Stimulated activated CD4-positive, alpha-beta T cell treated with anti-CD3 and anti-CD28 coated beads, Interleukin-2, amount 100 ng/mL, for 4 hours (primary cell): ENCODE measurements at regions not wholly inside any gene's neighbourhood (a gene's known extent, or its start where the extent isn't known, plus 50 kb on each side); places are given as distances from the start of the nearest gene placed in this dataset.
"Not testable (repeated sequence)": the region's sequence is repeated elsewhere in the genome, so short reads cannot be mapped to it uniquely, and the experiment has no call there.

ENCODE experiments used
- DNase-seq: peaks from one replicate; pipeline ENCODE4 v3.0.0-alpha.2; 2020; ENCODE audit warnings: low read depth

- DNase-seq = no peak
Measured at GRCh38 chr3:124634210-124635168, 95.8 kb upstream of the UMPS start.

GRCh38 chr3:124635169-124635539 lies 95.1 kb upstream of the UMPS start:
- DNase-seq = no peak

- no peak for DNase-seq
Measured at GRCh38 chr3:124636101-124636862, 94.0 kb upstream of the UMPS start.

- DNase-seq = no peak
Measured at GRCh38 chr3:124636863-124637296, 93.4 kb upstream of the UMPS start.

DNA sequence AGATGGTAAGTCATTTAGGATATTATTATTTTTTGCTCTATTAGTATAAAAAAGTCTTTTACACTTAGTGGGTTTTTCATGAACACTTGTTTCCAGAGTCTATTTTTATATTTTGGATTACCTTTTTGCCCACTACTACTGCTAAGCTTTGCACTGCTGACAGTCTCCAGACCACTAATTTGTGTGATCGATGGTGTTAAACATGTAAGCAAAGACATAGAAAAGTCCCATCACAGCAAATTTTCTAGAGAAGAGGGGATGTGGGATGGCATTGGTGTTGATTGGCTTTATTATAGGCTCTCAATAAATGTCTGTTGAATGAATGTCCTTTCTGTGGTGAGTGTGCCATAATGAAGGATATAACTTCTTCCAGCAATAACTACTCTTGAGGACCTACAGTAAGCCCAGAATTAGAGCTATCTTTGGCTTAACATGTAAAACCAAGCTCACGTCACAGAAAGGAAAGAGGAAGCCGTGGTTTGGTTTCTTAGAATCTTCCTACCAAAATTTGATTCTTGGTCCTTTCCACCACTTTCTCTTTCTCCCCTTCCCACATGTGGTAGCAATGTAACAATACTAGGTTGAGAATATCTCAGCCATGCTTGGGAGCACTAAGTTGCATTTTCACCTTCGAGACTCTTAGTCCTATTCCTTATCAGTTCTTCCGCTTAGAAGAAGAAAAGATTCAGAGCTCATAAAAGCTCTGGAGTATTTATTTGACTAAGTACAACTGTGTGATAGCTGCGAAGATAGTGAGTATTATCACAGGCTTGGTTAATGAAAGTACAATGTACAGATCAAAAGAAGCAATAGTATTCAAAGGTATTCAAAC lies 90.6 kb upstream of the UMPS start:
- DNase-seq = no peak

- DNase-seq = no peak
Measured at GRCh38 chr3:124640635-124641306, 89.5 kb upstream of the UMPS start.

DNA sequence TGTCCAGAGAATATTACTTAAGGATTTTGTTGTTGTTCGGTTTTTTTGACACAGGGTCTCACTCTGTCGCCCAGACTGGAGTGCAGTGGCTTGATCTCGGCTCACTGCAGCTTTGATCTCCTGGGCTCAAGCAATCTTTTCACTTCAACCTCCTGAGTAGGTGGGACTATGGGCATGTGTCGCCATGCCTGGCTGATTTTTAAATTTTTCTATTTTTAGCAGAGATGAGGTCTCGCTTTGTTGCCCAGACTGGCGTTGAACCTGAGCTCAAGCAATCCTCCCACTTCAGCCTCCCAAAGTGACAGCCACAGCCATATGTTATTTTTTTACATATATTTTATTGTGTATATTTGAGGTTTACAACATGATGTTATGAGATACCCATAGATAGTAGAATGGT lies 86.8 kb upstream of the UMPS start:
- DNase-seq = no peak

GRCh38 chr3:124646186-124646585 lies 84.1 kb upstream of the UMPS start:
- not testable (repeated sequence) for DNase-seq

DNA sequence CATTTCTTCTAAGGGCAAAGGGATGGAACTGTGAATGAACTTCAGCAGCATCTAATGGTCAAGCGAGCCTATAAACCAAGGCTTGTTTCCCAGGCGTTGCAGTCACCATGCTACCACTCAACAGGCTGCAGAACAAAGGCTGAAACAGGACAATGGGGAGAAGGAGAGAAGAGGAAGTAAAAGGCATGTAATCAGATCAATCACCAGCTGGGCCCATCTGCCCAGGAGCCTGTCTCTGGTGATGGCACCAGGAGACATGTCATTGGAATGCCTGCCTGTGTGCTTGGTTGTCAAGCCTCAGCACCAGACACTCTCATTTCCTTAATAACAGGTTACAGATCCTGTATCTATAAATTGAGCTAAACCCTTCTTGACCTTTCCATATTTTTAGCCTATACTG lies 81.7 kb upstream of the UMPS start:
- no peak for DNase-seq

GRCh38 chr3:124650798-124651197 lies 79.5 kb upstream of the UMPS start:
- DNase-seq = no peak

GRCh38 chr3:124651416-124651815 lies 78.8 kb upstream of the UMPS start:
- DNase-seq = not testable (repeated sequence)

GRCh38 chr3:124652009-124652408 lies 78.2 kb upstream of the UMPS start:
- no peak for DNase-seq

DNA sequence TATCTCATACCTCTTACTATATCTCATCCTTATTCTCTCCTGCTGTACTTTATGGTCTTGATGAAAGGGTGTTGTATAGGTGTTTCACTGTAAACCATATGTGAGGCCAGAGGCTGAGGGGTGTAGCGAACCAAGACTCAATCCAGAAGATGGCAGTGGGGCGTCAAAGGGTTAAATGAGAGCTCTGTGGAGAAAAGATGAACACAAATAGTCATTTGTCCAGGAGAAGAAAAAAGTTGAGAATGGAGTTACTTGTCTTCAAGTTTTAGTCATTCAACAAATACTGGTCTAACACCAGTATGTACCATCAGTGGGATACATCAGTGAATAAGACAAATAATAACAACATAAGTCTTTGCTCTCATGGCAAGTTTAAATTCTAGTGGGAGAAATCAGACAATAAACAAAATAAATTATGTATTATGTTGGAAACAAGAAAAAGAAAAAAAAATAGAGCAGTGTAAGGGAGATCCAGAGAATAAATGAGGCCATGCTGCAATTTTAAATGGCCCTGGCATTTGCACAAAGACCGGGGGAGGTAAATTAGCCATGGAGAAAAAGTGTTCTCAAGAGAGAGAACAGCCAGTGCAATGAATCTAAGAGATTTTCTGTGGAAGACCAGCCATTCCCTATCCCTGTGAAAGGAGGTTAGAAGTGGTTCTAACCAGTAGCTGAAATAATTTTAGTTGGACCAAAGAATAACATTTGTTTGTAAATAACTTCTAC lies 77.0 kb upstream of the UMPS start:
- DNase-seq = no peak

- no peak for DNase-seq
Measured at GRCh38 chr3:124653797-124654469, 76.3 kb upstream of the UMPS start.

GRCh38 chr3:124654470-124654845 lies 75.8 kb upstream of the UMPS start:
- no peak for DNase-seq

DNA sequence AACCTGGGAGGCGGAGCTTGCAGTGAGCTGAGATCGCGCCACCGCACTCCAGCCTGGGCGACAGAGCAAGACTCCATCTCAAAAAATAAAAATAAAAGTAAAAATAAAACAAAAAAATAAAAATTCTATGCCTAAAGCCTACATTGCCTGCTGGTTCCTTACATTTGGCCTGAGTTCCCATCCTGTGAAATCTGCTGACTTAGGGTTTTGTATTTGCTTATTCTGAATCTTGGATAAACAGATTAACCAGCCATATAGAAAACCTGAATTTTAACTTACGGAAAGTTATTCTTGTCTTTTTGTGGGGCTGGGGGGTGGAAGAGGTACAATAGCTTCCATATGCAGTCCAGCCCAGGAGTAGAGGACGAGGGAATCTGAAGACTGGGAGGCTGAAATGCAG lies 73.7 kb upstream of the UMPS start:
- no peak for DNase-seq

GRCh38 chr3:124657138-124657537 lies 73.1 kb upstream of the UMPS start:
- no peak for DNase-seq

DNA sequence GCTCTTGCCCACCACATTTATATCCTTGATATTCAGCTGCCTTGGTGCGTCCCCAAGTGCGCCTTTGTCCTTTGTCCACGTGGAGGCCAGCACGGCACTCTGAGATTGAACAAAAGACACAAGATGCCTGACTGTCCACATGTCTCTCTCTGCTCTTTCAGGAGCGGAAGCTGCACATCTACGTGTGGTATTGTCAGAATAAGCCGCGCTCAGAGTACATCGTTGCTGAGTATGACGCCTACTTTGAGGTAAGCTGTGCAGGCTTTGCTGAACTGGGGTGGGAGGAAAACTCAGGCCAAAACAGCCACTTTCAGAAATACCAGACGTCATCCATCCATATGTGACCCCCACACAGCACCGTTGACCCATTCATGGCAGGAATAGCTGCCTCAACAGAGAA lies 72.0 kb upstream of the UMPS start:
- DNase-seq = no peak

DNA sequence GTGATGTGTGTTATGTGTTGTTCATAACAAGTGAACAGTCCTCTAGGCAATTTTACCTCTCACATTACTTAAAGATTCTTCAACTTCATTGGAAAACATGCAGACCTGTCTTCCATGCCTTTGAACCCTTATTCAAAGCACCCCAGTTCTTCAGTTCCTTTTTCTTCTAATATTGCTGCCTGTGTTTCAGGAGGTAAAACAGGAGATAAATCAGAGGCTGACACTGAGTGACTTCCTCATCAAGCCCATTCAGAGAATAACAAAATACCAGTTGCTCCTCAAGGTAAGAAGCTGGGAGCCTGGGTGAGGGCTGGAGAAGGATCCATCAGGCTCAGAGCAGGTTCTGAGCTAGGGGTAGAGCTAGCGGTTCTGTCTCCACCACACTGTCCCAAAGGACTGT lies 71.1 kb upstream of the UMPS start:
- DNase-seq = no peak

DNA sequence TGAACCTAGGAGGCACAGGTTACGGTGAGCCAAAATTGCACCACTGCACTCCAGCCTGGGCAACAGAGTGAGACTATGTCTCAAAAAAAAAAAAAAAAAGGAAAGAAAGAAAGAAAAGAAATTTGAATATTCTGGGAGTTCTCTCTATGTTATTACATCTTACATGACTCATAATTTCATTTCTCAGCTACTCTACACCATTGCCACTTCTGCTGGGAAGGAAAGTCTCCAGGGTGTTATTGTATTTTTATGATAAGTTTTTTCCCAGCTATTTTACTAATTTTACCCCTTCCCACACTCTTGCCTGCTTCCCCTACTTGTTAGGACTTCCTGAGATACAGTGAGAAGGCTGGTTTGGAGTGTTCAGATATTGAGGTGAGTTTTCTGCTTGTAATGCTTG lies 69.7 kb upstream of the UMPS start:
- no peak for DNase-seq

DNA sequence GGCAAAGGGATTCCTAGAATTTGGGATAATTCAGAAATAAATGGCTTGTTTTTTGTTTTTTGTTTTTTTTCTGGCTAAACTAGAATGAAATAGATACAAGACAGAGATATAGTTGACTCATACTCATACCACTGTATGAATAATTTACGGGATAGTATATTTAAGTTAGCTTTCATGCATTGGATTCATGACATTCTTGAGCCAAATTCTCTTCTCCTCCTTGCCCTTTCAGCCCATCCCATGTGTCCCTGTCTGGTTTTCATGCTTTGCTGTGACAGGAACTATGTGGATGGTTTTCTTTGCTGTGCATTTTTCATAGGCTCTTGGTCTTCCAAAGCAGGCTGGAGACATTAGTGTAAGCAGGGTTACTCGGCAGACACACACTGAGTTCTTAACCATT lies 66.6 kb upstream of the UMPS start:
- no peak for DNase-seq
